Activated CD4-positive, alpha-beta T cell treated with anti-CD3 and anti-CD28 coated beads, Interleukin-2, amount 50 U/mL, for 24 hours (primary cell): ENCODE measurements at regions not wholly inside any gene's neighbourhood (a gene's known extent, or its start where the extent isn't known, plus 50 kb on each side); places are given as distances from the start of the nearest gene placed in this dataset.

ENCODE experiments used
- DNase-seq, 2 donors: peaks; one replicate each; pipeline ENCODE4 v3.0.0-alpha.2; 2020; ENCODE audit warnings: low read depth in 1 of 2, low spot score in 1 of 2

DNA sequence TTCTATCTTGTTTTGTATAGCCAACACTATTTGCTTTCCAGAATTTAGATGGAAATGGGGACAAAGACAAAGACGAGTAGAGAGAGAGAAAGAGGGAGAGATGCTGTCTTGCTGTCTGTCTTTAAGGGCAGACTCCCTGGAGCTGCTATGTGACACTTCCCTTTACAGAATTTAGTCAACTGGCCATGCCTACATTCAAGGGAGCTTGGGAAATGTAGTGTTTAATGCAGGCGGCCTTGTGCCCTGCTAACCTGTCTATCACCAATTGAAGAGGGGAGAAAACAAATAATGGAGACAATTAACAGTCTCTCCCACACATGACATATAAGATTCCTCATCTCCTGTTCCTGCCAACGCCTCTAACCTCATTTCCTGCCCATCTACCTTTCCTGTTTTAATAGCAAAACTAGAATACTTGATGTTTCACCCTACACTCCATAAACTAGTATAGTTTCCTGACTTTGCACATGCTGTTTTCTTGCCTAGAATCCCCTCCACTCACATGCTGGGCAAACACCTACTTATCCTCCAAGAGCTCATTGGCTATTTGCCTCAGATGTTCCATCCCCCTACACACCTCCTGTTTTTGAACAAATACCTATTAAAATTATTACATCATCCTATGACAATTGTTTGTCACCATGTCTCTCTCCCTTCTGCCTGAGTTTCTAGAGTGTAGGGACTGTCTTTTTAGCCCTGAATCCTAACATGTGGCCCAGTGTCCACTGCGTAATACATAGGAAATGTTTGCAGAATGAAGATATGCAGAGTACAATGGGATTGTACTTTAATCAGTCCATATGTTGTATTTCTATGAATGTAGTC is 117.2 kb downstream of the SLC25A24 start:
- DNase-seq = no peak

DNA sequence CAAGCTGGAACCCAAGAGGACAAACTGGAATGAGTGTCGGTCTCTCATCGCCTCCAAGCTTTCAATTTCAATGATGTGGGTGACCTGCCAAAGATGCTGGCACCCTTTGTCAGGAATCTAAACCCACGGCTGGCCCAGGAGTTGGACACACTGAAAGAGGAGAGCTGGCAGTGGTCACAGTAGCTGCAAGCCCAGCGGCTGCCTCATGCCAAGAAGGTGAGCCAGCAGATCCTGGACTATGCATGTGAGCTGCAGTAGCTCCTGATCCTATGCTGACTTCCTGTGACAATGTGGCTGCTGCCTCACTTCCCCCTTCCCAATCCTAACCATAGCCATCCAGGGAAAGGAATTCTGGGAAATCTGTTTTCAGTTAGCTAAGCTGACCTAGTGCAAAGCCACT is 117.0 kb upstream of the VAV3 start:
- DNase-seq = no peak

DNA sequence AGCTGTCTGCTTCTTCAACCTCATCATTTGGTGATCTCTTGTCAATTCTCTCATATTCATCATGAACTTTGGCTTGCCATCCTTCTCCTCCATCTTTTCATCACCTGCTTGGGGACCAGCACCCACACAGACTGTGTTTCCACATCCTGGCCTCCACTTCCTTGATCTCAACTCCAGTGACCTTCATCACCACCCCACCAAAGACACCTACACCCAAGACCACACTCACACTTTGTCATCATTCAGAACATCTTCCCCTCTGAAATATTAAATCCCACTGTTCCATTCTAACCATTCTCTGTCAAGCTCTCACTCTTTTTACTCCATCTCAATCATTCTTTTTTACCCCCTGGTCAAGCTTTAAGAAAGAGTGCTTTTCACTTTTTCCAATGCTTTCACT is 115.5 kb upstream of the VAV3 start:
- DNase-seq = peak in 1 of 2 donors; percentile 21

DNA sequence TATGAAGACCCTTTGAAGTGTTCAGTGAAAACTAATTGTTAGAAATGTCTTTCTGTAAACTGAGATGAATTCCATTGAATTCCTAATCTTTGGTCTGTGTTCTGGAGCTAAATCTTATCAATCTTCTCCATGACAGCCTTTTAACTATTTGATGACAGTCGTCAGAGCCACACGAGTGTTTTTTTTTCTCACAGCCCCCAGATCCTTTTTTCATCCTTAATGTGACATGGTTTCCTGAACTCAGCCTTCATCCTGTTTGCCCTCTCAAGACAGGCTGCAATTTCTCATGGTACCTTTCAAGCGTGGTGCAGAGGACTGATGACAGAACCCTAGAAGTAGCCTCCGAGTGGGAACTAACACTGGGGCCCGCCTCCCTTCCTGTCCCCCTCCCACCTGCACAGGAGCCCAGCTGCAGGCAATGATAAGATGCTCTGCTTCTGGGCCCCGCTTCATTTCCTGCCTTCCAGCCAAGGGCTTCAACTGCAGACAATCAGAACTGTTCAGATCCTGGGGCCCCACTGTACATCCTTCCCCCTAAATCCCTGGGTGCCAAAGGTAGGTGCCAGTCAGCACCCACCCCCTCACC is 114.6 kb upstream of the VAV3 start:
- no peak for DNase-seq

DNA sequence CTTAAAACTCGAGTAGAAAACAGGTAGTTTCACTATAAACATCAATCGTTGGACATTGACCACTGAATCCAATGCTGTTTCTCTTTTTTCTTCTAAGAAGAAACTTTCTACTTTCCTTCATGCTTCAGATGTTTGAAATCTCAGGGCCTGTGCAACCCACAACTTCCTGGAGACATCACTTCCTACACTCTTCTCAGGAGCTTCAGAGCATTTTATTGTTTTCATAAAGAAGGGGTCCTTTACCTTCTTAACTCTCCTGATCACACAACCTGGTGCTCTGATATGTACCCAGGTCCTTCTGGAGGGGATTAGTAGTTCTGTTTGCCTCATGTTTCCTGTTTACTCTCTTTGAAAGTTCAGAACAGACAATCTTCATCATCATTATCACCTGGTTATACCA is 113.0 kb upstream of the VAV3 start:
- DNase-seq = no peak

DNA sequence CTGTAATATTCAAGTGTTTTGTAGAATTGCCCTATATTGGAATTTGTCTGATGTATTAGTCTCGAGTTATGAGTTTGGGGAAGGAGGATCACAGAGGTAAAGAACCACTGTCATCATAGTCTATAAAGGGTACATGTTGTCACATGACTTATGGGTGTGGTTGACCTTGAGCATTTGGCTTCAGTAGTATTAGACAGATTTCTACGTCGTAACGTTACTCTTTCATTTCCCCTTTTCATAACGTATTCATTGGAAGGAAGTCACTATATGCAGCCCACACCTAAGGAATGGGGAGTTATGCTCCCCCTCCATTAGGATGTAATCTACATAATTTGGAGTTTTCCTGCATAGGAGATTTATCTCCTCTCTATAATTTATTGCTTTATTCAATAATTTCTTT is 110.1 kb upstream of the VAV3 start:
- no peak for DNase-seq

DNA sequence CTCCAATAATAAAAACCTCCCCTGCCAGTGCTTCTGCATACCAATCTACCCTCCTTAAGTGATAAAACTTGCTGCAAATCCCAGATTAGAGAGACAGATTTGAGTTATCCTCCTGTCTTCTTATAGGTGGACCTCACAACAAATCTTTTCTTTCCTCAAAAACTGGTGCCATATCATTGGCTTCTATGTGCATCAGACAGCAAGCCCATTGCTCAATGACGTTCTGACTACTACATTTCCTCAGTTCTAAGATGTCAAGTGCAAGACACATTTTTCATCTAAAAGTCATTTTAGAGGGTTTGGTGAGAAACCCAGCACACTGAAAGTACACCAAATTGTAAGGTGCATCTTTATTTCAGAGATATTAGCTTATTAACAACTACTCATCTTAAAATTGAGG is 107.8 kb upstream of the VAV3 start:
- no peak for DNase-seq

DNA sequence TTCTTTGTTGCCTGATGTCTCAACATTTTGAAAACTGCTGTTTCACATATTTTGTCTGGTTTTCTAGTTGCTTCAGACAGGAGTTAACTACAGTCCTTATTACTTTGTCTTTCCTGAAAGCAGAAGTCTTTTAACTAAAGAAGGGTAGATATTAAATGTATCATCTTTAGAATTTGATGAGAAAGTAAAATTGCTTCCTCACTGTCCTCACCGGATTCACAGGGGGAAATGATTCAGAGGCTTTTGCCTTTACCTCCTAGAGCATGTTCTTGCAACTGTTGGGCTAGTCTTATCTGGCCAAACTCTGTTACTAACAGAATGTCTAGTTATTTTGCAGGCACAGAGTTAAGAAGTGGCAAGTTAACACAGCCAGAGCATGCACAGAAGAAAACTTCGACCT is 107.2 kb upstream of the VAV3 start:
- DNase-seq = no peak

DNA sequence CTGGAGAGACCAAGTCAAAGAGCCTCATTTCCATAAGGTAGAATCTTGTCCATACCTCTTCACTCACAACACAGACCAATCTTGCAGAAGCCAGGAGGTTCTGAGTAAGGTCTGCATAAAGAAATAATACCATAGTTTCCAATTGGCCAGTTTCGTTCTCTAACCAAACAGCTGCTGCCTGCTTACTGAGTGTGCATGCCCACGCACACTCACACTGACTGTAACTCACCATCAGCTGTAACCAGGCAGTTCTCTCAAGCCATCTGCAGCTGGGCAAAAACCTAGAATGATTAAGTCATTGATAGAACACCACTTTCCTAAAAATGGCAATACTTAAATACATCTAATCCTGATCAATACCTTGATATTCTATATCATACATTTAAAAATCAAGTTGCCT is 106.6 kb upstream of the VAV3 start:
- no peak for DNase-seq

DNA sequence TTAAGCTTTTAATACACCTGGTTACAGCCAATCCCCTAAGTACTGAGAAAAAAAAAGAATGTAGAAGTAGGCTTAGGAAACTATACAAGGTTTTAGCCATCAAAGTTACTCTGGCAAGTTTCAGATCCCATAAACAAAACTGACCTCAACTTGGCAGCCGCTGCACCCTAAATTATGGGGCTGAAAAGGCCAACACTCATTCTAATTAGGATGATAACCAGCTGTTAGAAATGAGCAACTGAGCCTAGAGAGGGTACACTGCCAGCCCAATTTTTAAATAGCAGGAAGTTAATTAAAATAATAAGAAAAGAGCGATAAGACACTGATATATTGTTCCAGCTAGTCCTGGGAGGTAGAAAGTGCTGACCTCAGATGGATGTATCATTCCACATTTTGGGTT is 105.7 kb upstream of the VAV3 start:
- no peak for DNase-seq

DNA sequence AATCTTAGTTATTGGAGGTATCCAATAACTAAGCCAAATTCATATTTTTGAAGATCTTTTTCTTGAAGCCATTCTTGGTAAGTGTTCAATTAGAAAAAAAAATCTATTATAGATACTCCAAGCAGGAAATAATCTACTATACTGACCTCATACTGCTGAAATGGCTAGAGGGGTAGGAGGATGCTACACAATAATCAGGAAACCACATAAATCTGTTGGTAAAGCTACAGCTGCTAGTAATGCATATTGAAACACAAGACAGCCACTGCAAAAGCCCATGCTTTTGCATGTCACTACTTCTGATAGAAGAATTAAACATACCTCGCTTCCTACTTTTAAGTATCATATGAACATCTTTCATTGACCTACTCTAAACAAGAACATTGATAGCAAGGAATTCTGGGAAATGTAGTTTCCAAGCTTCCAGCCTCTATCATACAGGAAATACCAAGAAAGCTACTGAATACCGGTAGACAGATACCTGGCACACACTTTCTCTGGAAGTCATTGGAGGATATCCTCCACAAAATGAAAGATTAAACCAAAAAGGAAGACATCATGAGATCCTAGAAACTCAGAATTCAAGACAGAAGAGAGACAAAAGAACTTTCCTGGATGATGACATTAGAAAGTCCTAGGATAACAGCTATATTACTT is 103.0 kb upstream of the VAV3 start:
- DNase-seq = no peak

DNA sequence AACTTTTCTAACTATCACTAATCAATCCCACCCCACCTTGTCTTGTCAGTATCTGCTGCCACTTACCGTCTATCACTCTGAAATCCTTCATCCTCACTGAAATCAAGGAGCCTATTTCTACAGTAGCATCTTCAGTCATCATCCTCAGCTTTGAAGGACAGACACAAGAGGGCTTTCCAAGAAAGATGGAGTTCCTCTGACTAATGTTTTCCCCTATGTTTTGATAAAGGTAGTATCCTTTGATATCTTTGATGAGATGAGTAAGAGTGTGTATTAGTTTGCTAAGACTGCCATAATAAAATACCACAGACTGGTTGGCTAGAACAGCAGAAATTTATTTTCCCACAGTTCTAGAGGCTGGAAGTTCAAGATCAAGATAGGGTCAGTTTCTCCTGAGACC is 101.8 kb upstream of the VAV3 start:
- DNase-seq = no peak

DNA sequence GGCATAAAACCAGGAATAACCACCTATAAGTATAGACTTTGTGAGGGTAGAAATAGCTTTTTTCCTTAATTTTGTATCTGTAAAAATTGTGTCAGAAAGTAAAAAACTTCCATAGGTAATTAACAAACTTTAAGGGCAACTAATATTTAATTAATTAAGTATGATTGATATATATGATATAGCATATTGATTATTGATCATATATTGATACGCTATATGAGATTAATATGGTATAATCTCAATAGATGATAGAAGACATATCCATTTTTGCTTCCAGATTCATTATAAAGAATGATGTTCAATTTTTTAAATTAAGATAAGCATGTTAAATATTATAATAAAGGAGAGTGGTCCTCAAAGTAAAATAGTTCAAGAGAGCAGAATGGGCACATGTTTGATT is 99.3 kb upstream of the VAV3 start:
- DNase-seq = no peak

DNA sequence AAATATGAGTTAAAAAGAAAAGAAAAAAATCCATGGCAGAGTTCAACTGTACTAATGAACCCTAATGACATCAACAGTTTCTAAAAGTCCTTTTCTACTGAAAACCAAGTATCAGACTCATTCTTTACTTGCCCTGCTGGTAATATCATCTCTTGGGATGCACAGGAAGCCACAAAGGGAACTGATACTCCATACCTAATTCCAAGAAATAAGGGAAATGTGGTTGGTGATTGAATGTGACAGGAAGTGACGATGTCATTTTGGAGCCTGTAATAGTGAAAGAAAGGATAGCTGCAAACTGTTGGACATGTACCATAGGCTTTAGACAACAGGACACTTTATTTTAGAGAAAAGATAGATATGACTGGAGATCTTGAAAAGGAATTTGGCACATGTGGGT is 98.7 kb upstream of the VAV3 start:
- DNase-seq = no peak

DNA sequence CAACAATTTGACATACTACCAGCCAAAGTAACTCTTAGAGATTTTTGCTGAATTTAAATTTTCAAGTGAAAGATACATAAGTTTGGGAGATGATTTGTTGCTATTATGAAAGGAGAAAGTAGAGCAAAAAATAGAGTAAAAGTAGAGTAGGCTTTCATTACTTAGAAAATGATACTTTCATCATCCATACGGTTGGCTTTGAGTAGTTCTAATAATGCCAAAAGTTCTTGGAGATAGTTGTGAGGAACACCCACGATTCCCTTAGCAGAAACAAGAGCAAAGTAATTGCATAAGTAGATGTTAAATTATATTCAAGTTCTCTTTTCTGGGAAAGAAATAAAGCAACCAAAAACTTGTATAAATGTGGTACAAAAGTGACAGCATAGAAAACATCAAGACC is 95.0 kb upstream of the VAV3 start:
- DNase-seq = no peak

DNA sequence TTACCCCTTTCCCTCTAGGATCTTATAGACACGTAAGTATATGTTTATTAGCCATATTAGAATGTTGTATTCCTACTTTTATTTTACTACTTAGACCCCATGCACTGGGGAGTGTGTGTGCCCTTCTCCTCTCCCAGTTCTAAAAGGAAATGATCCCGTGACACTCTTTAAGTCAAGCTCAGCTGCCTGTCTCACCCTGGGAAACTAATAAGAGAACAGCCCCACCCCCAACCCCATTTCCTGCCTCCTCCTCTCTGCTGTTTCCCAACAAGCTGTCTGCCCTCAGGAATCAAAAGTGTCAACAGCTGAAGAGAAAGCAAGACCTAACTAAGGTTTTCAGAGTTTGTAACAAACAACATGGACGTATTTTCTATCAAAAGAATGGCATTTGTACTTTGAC is 92.6 kb upstream of the VAV3 start:
- DNase-seq = no peak

DNA sequence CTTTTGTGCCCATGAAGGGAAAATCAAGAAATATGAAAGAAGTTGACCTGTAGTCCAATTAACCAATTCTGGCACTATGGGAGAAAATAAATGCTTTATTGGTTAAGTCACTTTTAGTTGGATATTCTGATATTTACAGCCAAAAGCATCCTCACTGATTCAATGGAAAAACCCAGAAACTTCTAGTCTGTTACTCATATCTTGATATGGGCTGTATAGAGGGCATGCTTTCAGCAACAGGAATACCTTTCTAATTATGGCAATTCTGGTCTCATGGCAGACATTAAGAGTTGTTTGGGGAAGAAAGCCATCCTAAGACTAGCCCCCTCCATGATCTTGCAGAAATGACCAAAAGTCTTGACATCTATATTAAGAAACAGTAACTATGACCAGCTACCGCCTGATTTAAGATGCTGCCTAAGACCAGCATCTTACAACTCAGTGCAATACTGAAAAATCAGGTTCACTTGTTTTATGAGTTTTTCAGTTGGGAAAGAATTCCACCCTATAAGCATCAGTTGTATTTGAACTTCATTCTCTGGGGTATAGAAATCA is 91.5 kb upstream of the VAV3 start:
- DNase-seq = no peak

DNA sequence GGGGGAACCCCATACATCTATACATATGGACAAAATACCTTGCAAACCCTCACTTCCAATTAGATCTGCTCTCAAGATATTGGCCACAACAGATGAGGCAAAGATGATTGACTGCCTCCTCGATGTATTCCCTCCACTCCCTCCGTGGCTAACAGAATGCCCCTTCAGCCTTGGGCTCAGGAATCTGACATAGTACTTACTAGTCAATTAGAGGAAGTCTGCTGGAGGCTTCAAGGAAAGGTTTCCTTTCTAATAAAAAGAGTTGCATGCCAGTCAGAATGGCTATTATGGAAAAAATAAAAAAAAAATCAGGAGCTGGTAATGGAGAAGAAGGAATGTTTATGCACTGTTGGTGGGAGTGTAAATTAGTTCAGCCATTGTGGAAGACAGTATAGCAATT is 90.4 kb upstream of the VAV3 start:
- no peak for DNase-seq

DNA sequence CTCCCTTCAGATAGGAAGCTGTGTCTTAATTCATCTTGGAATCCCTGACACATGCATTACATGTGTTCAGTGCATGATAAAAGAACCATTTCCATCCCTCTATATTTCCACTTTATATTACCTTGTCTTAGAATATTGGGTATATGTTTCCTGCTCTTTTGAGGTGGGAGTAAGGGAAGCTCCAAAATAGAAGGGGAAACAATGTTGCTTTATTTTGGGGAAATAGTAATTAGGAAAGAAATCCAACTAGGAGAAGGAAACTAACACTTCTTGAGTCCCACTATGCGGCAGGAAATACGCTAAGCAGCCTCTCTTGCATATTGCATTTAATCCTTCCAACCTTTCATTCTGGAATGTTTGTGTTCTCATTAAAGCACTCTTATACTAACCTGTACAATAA is 89.4 kb upstream of the VAV3 start:
- no peak for DNase-seq

DNA sequence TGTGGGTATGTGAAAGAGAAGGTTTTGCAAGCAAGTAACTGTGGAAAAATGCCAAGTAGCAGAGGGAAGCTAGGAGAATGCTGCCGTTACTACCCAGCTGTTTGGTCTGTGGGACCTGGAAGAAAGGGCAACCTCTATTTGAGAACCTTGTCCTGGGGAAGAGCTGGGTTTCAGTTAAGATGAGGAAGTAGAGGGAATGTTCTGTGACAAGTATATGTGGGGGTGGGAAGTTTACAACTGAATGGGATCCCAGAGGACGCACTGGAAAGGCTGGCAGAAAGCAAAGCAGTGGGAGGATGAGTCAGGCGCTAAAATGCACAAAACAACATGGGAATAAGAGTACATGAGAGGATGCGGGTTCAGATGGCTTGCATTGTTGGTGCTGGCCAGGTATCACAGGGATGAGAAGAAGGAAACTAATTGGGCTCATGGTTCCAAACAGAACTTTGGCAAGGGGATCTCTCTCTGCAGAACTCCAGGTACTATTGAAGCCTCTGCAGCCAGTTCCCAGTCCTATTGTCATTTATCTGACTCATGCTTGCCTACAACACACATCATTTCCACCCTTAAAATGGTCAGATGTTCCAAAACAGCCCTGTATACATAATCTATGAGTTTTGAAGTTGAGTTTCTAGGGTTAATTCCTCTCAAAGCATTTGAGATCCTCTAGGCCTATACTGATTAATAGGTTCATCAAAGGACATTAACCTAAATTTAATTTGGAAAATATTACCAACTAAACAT is 88.5 kb upstream of the VAV3 start:
- no peak for DNase-seq

DNA sequence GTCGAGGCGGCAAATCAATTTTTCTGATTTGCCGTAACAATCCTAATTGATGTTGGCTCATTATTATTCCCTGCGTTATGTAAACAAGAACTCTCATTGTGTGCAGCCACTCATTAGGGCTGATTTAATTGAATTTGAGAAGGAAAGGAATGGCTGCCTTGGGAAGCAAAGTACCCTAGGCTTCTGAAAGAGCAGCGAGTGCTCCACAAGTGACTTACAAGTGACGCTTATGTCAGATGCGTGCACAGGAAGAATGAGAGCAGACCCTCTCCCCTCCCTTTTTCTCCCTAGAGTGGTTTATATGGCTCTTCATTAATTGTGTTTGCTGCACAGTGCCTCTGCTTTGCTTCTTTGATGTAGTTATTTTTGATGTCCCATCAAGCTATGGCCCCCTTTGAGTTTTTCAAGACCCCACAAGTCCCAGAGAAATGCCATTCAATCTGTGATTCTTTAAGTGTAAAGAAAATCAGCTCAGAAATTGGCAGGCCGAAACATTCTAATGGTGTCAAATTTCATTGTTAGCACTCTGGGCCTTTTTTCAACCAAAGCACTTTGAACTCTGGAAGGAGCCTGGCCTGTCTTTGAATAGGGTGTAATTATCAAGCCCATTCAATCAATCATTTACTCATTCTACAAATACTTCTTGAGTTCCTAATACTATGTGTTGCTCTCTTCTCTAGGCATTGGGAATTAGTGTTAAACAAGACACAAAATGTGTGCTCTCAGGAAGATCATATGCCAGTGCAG is 86.8 kb upstream of the VAV3 start:
- no peak for DNase-seq
